ENCODE measurements at regions not wholly inside any gene's neighbourhood (a gene's known extent, or its start where the extent isn't known, plus 50 kb on each side); places are given as distances from the start of the nearest gene placed in this dataset.
"Not testable (repeated sequence)": the region's sequence is repeated elsewhere in the genome, so short reads cannot be mapped to it uniquely, and the experiment has no call there.

GRCh38 chr3:147154988-147155387 is 251.4 kb downstream of the ZIC4 start:
- not testable (repeated sequence) for DNase-seq (ENCODE audit: low read depth)

GRCh38 chr3:147153830-147154539 is 252.4 kb downstream of the ZIC4 start:
- no peak for DNase-seq (ENCODE audit: low read depth)

DNA sequence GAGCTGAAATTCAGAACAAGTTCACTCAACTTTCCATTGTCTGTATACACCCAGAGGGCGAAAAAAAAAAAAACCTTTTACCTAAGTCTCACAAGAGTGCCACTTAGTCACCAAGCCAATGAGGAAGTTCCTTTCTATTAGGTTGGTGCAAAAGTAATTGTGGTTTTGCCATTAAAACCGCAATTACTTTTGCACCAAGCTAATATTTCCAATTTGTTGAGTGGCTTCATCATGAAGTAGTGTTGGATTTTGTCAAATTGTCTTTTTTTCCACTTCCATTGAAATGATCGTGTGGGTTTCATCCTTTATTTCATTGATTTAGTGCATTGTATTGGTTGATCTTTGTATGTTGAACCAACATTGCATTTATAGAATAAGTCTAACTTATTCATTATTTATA is 253.9 kb downstream of the ZIC4 start:
- DNase-seq (ENCODE audit: low read depth): no peak

DNA sequence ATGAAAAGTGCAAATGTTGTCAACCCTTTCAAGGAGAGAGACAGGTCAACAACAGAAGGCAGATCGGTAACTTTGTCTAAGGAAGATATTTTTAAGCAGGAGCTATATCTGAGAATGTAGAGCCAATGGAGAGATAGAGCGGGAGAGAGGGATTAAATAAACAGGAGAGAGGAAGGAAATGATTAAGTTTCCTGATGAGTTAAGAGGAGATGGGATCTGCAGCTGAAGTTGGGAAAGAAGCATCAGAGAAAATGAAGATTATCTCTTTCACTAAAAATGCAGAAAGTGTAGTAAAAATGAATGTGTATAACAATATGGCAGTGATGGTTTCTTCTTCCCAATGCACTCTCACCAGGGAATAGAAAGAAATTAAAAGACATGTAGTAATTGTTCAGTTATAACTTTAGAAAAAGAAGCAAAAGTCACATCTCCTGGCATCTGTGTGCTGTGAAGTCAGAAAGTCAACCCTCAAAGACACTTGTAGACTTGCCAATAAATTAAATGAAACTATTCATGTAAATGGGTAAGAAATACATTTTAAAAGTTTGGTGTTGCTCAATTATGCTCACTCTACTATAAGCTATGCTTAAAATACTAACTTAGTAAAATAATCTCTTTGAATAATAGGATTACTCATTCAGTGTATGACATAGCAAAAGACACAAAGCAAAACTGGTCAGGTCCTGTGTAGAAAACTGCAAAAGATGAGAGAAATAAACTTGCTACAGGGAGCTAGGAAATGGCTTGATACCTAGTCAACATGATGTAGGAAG is 264.6 kb downstream of the ZIC4 start:
- peak; percentile 18 for DNase-seq (ENCODE audit: low read depth)

- no peak for DNase-seq (ENCODE audit: low read depth)
These were observed 267.0 kb downstream of the ZIC4 start for GRCh38 chr3:147139341-147139740.

- no peak for DNase-seq (ENCODE audit: low read depth)
These were observed 274.2 kb downstream of the ZIC4 start for GRCh38 chr3:147132168-147132567.

DNA sequence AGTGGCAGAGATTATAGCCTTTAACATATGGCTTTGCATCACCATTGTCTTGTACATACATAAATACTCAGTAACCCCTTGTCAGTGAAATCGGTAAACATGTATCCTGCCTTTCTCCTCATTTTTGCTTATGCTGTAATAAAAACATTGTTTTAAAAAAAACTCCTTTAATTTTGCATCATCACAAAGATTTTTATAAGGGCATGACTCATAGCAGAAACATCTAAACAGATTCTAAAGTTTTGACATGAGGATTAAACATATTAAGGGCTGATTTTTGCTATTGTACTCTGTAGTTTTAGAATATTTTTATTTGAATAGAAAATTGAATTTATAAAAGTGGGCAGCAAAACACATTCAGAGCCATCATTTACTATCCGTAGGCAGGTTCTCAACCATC is 275.9 kb downstream of the ZIC4 start:
- DNase-seq (ENCODE audit: low read depth): peak; percentile 19

DNA sequence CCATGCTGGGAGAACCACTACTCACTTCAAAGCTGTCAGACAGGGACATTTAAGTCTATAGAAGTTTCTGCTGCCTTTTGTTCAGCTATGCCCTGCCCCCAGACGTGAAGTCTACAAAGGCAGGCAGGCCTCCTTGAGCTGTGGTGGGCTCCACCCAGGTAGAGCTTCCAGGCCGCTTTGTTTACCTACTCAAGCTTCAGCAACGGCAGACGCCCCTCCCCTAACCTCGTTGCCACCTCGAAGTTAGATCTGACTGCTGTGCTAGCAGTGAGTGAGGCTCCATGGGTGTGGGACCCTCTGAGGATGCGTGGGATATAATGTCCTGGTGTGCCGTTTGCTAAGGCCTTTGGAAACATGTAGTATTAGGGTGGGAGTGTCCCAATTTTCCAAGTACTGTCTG is 276.7 kb downstream of the ZIC4 start:
- no peak for DNase-seq (ENCODE audit: low read depth)

DNA sequence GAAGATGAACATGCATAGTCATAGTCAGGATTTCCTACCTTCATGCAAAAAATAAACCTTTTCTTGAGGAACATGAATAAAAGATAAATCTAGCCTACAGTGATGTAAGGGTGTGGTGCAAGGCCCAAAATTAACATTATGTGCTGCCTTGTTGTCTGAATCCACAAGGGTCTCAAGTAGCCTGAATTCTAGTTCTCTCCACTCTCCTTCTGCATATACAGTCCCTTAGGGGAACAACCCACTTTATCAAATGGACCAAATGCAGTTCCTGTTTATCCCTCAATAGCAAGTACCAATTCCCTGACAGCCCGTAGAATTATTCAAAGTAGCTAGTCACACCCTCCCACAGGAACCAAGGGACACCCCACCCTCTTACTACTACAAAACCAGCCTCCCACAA is 284.0 kb downstream of the ZIC4 start:
- no peak for DNase-seq (ENCODE audit: low read depth)

GRCh38 chr3:147119989-147120388 is 286.4 kb downstream of the ZIC4 start:
- DNase-seq (ENCODE audit: low read depth): peak; percentile 14

DNA sequence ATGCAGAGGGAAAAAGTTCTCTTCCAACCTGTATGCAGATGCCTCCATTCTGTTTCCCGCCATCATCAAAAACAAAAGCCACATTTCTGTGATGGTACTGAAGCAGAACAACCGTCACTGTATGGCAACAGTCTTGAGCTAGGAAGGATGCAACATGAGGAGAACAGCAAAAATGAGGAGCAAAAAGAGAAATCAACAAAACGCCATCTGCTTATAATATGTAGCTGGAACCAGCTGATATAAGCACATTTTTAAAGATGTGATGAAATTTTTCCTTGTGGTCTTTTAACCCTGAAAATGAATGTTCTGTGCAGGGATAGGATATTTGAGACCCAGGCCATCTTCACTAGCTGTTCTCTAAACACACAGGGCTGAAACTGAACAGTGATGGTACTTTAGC is 287.0 kb downstream of the ZIC4 start:
- DNase-seq (ENCODE audit: low read depth): no peak

DNA sequence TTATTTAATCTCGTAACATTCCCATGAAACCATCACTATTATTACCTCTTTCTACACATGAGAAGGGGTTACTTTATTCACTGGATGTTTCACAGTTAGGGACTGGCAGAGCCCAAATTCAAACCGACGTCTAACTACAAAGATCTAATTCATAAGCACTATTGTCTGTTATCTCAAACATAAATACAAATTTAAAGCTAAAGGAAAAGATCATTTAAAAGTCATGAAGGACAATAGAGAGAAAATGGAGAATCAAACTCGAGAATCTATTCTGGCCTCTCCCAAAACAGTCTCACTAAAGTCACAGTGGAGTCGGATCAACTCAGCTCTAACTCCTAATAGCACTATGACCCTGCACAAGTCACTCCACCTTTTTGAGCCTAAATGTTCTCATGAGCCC is 287.7 kb downstream of the ZIC4 start:
- no peak for DNase-seq (ENCODE audit: low read depth)

GRCh38 chr3:147117631-147118030 is 288.7 kb downstream of the ZIC4 start:
- DNase-seq (ENCODE audit: low read depth): no peak

DNA sequence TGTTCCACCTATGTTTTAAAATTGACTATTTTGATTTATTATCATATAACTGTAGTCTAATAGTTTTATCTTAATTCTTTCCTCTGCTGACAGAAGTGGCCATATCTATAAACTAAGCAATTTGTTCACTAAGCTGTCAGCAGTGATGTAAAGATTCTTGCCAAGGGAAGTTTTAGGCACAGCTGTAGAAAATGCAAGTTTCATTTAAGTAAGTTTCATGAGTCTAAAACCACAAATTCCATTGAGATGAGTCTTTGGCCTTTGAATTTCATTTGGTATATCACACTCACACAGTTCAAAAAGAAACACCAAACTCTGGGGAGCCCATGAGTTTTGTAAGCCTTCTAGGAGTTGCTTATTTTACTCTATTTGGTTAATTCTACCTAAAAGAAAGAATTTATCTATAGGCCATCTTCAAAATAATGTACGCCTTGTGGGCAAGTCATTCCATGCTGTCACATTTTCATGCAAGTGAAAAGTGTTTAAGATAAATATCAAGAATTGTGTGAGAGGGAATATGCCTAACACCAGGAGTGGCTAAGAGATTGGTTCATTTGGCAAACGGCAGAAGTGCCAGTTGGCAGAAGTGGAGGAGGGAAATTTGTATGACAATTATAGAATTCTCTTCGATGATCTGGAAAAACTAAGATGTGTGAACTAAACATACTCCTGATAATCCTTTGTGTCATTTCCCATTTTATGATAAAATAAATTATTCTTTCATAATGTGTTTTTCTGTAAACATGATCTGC is 292.9 kb downstream of the ZIC4 start:
- peak; percentile 76 for DNase-seq (ENCODE audit: low read depth)

GRCh38 chr3:147099076-147099475 is 307.3 kb downstream of the ZIC4 start:
- DNase-seq (ENCODE audit: low read depth): no peak

- DNase-seq (ENCODE audit: low read depth): no peak
These were observed 315.9 kb downstream of the ZIC4 start for GRCh38 chr3:147090461-147090860.

DNA sequence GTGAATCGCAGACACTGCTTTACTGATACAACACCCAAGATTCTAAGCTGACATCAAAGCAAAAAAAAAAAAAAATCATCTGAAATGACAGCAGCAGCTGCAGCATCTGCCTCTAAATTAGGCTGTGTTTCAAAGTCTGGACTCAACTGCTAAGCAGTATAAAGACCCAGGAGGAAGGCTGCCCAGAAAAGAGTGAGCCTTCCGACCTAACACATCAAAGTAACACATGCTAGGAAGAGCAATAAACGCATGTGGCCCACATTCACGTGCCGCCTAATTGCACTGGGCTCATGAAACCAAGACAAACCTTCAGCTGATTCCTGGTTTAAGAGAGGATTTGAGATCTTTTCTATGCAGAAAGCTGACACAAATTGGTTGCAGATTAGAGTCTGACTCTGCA is 317.1 kb downstream of the ZIC4 start:
- no peak for DNase-seq (ENCODE audit: low read depth)

- DNase-seq (ENCODE audit: low read depth): not testable (repeated sequence)
These were observed 346.8 kb downstream of the ZIC4 start for GRCh38 chr3:147059500-147059899.

DNA sequence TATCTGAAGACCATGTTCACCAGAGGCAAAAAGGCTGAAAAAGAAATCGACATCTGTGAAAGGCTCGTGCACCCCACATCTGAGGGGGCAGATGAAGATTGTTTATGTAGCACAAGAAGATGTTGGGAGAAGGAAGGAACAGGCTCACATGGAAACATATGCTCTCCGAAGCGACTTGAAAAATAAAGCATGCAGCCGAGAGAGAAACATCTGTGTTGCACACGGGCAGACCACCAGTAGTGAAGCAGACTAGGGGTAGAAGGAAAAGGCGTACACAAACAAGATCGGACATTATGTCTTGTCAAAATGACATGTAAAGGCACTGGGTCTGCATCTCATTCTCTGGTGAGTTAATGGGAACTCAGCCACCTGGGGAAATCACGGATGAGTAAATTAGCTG is 356.5 kb downstream of the ZIC4 start:
- DNase-seq (ENCODE audit: low read depth): no peak

DNA sequence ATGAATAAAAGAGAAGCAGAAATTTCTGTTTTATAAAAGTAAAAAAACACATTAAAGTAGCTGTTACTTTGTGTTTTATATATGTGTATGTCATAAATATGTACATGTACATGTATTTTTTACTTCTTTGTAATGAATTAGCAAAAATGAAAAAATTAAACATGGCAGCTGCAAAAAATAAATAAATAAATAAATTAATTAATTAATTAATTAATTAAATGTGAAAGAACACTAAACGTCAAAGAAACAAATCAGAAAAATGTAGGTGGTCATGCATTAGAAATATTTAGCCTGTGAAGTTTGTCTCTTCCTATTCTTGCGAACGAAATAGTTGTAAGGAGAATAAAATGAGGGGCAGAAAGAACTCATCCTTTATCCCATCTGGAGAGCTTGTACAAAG is 357.0 kb downstream of the ZIC4 start:
- DNase-seq (ENCODE audit: low read depth): no peak

DNA sequence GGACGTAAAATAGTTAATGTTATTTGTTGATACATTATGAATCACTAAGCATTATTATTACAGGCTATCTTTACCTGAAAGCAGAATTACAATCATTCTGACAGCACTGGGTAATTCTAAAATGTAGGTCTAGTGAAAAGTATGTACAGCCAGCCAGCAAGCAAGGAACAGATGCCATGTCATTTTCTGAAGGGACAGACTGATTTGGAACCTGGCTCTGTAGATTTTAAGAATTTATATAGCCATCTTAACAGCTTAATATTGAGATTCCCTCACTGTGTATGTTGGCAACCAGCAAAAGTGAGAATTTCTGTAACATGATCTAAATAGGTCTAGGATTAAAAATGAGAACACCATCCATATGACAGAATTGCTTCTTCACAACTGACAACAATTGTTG is 359.4 kb downstream of the ZIC4 start:
- no peak for DNase-seq (ENCODE audit: low read depth)

GRCh38 chr3:147038481-147038880 is 367.9 kb downstream of the ZIC4 start:
- peak; percentile 23 for DNase-seq (ENCODE audit: low read depth)

DNA sequence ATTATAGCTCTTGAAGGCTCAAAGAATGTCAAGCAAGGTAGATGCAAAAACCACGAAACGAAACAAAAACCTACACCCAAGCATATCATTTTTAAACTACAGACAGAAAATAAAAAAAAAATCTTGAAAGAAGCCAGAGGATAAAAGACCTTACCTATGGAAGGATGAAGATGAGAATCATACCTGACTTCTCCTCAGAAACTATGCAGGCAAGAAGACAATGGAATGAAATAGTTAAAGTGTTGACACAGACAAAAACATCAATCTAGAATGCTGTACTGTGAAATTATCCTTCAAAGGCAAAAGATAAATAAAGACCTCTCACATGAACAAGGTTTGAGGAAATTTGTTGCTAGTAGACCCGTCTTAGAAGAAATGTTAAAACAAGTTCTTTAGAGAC is 372.0 kb downstream of the ZIC4 start:
- no peak for DNase-seq (ENCODE audit: low read depth)
